ENCODE measurements at regions not wholly inside any gene's neighbourhood (a gene's known extent, or its start where the extent isn't known, plus 50 kb on each side); places are given as distances from the start of the nearest gene placed in this dataset.
"Not testable (repeated sequence)": the region's sequence is repeated elsewhere in the genome, so short reads cannot be mapped to it uniquely, and the experiment has no call there.

GRCh38 chrX:128619490-128619889, 567.3 kb upstream of the ACTRT1 start:
- no peak for DNase-seq

GRCh38 chrX:128616933-128617332, 564.7 kb upstream of the ACTRT1 start:
- no peak for DNase-seq

GRCh38 chrX:128606817-128607216, 554.6 kb upstream of the ACTRT1 start:
- not testable (repeated sequence) for DNase-seq

GRCh38 chrX:128606357-128606756, 554.2 kb upstream of the ACTRT1 start:
- DNase-seq, result not testable (repeated sequence)

GRCh38 chrX:128601706-128602105, 549.5 kb upstream of the ACTRT1 start:
- DNase-seq, result no peak

GRCh38 chrX:128599632-128600031, 547.4 kb upstream of the ACTRT1 start:
- DNase-seq, result no peak

- DNase-seq, result no peak
Observed at GRCh38 chrX:128582036-128582435, 529.8 kb upstream of the ACTRT1 start.

- no peak for DNase-seq
Observed at GRCh38 chrX:128581615-128582014, 529.4 kb upstream of the ACTRT1 start.

GRCh38 chrX:128543114-128543513, 490.9 kb upstream of the ACTRT1 start:
- no peak for DNase-seq

GRCh38 chrX:128518508-128518907, 466.3 kb upstream of the ACTRT1 start:
- DNase-seq, result no peak

GRCh38 chrX:128517691-128518090, 465.5 kb upstream of the ACTRT1 start:
- DNase-seq, result no peak

- DNase-seq, result no peak
Observed at GRCh38 chrX:128504496-128504895, 452.3 kb upstream of the ACTRT1 start.

- DNase-seq, result no peak
Observed at GRCh38 chrX:128464116-128464515, 411.9 kb upstream of the ACTRT1 start.

GRCh38 chrX:128460835-128461234, 408.6 kb upstream of the ACTRT1 start:
- no peak for DNase-seq

- no peak for DNase-seq
Observed at GRCh38 chrX:128458888-128459287, 406.7 kb upstream of the ACTRT1 start.

GRCh38 chrX:128457674-128458073, 405.5 kb upstream of the ACTRT1 start:
- no peak for DNase-seq

GRCh38 chrX:128439159-128439558, 387.0 kb upstream of the ACTRT1 start:
- DNase-seq, result no peak

GRCh38 chrX:128438082-128438481, 385.9 kb upstream of the ACTRT1 start:
- DNase-seq, result no peak

- no peak for DNase-seq
Observed at GRCh38 chrX:128436397-128437103, 384.3 kb upstream of the ACTRT1 start.

- DNase-seq, result no peak
Observed at GRCh38 chrX:128425546-128425945, 373.3 kb upstream of the ACTRT1 start.

GRCh38 chrX:128408842-128409241, 356.6 kb upstream of the ACTRT1 start:
- DNase-seq, result no peak

GRCh38 chrX:128396601-128397000, 344.4 kb upstream of the ACTRT1 start:
- DNase-seq, result no peak

- not testable (repeated sequence) for DNase-seq
Observed at GRCh38 chrX:128383846-128384245, 331.6 kb upstream of the ACTRT1 start.

- DNase-seq, result no peak
Observed at GRCh38 chrX:128365492-128365891, 313.3 kb upstream of the ACTRT1 start.

All from muscle of arm (tissue), 1 donor.